Activated CD8-positive, alpha-beta memory T cell treated with anti-CD3 and anti-CD28 coated beads for 36 hours (primary cell): ENCODE measurements at regions not wholly inside any gene's neighbourhood (a gene's known extent, or its start where the extent isn't known, plus 50 kb on each side); places are given as distances from the start of the nearest gene placed in this dataset.

ENCODE experiments used
- CTCF ChIA-PET: fragments of 350-600 bp; sonication (Branson Sonifier 250); formaldehyde crosslinking; loops from one replicate; lab custom pipeline; 2021; ENCODE audit warnings: antibody characterized with exemption; lab: Charles Lee
- POLR2A ChIA-PET: fragments of 350-600 bp; sonication (Branson Sonifier 250); formaldehyde crosslinking; loops from one replicate; lab custom pipeline; 2021; ENCODE audit warnings: antibody characterized with exemption; lab: Charles Lee

GRCh38 chr10:94043431-94043990 lies 49.8 kb downstream of the PLCE1 start:
- ChIA-PET POLR2A (no interaction called here), CTCF (no interaction called here)

DNA sequence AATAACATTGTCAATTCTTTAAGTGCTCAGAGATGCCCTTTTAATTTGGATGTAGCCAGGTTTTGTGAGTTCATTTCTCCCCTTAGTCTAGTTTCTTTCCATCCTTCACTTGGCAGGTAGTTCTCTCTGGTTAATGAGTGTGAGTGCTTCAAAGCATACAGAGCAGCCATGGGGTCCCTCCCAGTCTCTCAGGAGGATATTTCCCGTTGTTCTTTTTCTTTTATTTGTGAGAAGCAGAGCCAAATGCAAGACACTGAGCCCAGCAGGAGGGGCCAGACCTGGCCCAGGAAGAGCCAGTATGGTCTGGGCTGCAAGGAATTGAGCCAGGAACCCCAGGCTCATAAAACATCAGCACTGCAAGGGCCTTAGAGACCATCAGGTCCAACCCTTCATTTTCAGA lies 52.4 kb downstream of the PLCE1 start:
- POLR2A ChIA-PET, result no interaction called here
- CTCF ChIA-PET, result no interaction called here

- ChIA-PET POLR2A (no interaction called here), CTCF (no interaction called here)
These were observed 53.6 kb downstream of the PLCE1 start for GRCh38 chr10:94047293-94047692.

DNA sequence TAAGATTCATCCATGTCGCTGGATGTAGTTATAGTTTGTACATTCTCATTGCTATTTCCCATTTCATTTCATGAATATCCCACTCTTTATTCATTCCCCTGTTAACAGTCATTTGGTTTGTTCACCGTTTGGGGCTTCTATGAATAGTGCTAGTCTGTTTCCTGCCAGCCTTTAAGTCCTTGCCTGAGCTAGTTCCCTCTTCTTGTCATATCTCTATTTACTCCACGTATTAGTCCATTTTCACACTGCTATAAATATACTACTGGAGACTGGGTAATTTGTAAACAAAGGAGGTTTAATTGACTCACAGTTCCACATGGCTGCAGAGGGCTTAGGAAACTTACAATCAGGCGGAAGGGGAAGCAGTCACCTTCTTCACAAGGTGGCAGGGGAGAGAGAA lies 56.2 kb downstream of the PLCE1 start:
- ChIA-PET CTCF (no interaction called here), POLR2A (no interaction called here)

DNA sequence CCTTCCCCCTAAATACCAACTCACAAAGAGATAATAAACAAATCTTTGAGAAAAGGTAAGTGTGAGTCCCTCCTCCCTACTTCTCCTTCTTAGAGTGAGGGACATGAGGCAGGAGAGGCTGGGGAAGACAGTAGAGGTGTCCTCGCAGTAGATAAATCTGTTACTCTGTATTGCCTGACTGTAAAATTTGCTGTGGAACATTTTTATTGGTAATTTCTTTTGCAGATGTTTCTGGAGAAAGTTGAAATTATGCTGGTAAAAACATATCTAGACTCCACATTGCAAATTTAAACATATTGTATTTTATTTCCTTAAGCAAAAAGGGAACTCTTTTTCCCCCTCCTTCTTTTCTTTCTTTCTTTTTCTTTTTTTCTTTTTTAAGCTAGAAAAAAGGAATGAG lies 58.5 kb downstream of the PLCE1 start:
- CTCF ChIA-PET, result no interaction called here
- POLR2A ChIA-PET, result no interaction called here

DNA sequence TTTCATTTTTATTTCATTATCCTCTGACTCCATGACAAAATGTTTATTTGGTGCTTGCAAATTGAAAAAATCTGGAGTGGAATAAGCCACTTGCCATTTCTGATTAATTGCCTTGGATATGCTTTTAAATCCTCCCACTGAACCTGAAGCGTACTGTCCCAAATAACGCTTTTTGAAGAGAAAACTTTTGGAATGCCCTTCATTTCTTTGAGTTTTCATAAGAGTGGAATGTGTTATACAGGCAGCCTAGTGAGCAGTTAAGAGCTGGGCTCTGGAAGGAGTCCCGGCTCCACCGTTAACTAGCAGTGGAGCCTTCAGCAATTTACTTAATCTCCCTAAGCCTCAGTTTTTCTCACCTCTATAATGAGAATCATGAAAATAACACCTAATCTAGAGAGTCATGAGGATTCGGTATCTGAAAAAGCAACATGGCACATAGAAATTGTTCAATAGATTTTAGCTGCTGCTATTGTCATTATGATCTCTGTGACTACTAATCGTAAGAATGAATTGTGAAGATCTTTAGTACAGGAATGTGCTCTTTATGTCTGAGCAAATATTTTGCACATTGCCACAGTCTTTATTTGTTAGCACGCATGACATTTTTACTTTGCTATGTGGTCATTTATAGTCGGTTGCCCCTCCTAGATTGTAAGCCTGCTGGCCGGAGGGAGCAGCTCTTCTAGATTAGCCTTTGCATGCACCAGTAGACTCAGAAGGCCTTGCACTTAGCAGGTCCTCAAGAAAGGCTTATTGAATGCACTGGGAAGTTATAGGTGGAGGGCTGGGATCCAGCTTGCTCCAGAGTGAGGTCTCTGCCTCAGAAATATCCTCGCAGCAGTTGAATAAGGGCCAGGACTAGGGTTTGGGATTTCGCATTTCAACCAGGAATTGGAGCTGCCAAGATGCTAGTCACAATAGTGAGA lies 59.4 kb downstream of the PLCE1 start:
- POLR2A ChIA-PET, result no interaction called here
- CTCF ChIA-PET, result no interaction called here

- ChIA-PET POLR2A (no interaction called here), CTCF (no interaction called here)
These were observed 65.6 kb downstream of the PLCE1 start for GRCh38 chr10:94059178-94059883.

- CTCF ChIA-PET, result no interaction called here
- POLR2A ChIA-PET, result no interaction called here
These were observed 67.3 kb downstream of the PLCE1 start for GRCh38 chr10:94061026-94061425.

- ChIA-PET CTCF (no interaction called here), POLR2A (no interaction called here)
These were observed 68.9 kb downstream of the PLCE1 start for GRCh38 chr10:94062611-94063010.

GRCh38 chr10:94065362-94065761 lies 71.6 kb downstream of the PLCE1 start:
- ChIA-PET POLR2A (no interaction called here), CTCF (no interaction called here)

- CTCF ChIA-PET, result no interaction called here
- POLR2A ChIA-PET, result no interaction called here
These were observed 72.1 kb downstream of the PLCE1 start for GRCh38 chr10:94065787-94066186.

- ChIA-PET POLR2A (no interaction called here), CTCF (no interaction called here)
These were observed 72.7 kb downstream of the PLCE1 start for GRCh38 chr10:94066411-94066810.

GRCh38 chr10:94069884-94070283 lies 76.2 kb downstream of the PLCE1 start:
- ChIA-PET POLR2A (no interaction called here), CTCF (no interaction called here)

GRCh38 chr10:94074462-94074861 lies 80.7 kb downstream of the PLCE1 start:
- ChIA-PET CTCF (no interaction called here), POLR2A (no interaction called here)

DNA sequence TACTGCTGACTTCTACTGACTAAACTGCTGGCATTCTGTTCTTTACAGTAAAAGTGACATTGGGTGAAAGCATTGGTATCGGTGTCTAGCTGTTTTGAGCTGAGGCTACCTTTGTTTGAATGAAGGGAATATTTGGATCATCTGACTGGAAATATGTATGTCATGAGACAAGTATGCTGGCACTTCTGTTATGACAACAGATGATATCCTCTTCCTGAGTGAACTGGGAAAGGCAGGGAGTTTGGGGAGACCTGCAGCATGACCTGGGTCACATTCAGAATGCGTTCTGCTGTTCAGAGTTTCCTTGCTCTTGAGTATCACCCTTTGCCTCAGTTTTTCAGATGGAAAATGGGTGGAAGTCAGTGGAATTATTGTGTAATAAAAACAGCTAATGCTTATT lies 81.8 kb downstream of the PLCE1 start:
- ChIA-PET POLR2A (no interaction called here), CTCF (no interaction called here)

DNA sequence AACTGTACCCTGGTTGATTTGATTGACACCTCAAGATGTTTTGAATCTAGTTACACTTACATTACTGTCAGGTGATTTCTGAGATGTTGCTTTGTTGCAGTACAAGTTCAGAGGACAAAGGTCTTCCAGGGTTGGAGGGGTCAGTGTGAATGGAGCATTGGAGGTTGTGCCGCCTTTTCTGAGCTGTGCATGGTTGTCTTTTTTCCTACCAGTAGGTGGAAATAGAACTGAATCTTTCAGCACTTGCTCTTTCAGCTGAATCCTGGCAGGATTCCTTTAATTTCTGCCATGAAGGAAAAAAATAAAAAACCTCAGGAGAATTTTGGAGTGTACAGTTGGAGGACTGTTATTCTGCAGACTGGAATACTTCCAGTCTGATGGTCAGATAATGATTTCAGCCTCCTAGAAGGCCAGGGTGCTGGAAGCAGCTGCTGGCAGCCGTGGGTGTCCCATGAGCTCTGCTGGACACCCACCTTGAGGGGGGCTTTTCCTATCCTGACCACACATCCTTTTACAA lies 82.7 kb downstream of the PLCE1 start:
- ChIA-PET POLR2A (no interaction called here), CTCF (no interaction called here)

DNA sequence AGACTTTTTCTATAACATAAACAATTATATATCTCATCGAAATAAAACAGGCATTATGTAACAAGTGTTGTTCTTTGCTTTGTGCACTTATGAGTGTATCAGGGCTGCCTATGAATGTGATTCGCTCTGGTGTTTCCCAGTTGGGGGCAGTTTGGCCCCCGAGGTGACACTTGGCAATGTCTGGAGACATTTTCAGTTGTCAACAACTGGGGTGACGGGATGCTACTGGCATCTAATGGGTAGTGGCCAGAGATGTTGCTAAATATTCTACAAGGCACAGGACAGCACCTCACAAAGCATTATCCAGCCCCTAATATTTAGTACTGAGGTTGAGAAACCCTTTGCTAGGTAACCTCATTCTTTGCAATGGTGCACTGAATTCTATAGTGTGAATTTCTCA lies 83.3 kb downstream of the PLCE1 start:
- ChIA-PET POLR2A (no interaction called here), CTCF (no interaction called here)

GRCh38 chr10:94080108-94080507 lies 86.4 kb downstream of the PLCE1 start:
- ChIA-PET CTCF (no interaction called here), POLR2A (no interaction called here)

GRCh38 chr10:94083662-94084265 lies 90.0 kb downstream of the PLCE1 start:
- ChIA-PET POLR2A (no interaction called here), CTCF (no interaction called here)

- CTCF ChIA-PET, result no interaction called here
- POLR2A ChIA-PET, result no interaction called here
These were observed 90.6 kb downstream of the PLCE1 start for GRCh38 chr10:94084344-94084743.
